HG03442 (cell line): ENCODE measurements at regions not wholly inside any gene's neighbourhood (a gene's known extent, or its start where the extent isn't known, plus 50 kb on each side); places are given as distances from the start of the nearest gene placed in this dataset.

Experiments used
- ATAC-seq: cut with Tn5 transposase; IDR thresholded peaks from one replicate; pipeline ENCODE4 v1.9.1; 2021; ENCODE audit warnings: mild to moderate bottlenecking, moderate library complexity; ENCODE audit not compliant: unreplicated experiment

DNA sequence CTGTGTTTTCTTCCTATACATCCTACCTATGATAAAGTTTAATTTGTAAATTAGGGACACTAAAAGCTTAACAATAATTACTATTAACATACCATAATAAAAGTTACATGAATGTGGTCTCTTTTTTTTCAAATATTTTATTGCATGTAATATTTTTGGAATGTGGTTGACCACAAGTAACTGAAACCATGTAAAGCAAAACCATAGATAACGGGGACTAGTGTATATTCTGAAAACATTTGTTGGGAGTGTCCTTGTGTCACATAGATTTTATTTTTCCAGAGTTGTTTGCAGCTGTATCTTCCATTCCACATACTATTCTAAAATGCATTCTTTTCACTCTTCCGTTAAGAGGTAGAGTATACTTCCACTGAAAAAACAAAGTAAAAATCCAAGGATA is 200.4 kb downstream of the KIF18A start:
- no peak for ATAC-seq

DNA sequence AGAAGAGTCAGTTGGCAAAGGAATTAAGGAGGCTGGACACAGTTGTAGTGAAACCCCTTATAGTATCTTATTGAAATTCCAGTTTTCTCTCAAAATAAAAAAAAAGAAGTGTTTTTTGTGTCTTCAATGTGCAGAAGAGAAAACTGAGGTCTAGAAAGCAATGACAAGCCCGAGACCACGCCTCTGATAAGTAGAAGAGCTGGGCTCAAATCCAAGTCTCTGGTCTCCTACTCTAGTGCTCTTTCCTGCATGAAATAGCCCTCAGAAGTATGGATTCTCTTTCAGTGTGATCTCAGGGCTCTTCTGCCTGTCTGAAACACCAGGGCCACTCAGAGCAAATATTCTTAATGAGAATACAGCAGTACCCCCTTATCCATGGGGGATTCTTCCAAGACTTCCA is 200.9 kb downstream of the KIF18A start:
- ATAC-seq, result no peak

DNA sequence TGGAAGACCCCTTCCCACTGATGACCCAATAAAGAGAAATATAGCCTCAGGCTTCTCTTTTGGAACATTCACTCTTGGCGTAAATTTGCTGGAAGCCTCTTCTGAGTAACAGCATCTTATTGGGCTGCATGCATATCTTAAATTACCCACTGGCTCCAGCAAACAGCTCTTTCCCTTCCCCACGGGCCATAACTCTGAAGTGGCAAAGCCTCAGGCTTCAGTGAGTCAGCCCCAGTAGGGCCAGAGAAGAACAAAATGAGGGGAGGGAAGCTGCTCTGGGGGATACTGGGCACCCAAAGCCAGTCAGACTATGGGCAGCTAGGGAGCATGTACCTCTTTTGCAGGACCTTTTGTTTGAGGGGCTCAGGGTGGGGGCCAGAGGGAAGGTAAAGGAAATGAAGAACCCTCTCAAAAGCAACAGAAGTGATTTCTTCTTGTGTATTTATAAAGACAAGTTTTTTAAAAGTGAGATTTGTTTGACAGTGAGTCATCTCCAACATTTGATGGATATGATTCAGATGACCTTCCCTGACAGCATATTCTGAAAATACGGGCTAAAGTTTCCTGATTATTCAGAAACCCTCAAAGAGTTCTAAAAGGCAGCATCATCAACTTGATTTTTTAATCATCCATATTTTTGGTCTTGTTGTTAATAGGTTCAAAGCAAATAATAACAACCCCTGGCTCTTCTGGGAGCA is 203.4 kb downstream of the KIF18A start:
- no peak for ATAC-seq

DNA sequence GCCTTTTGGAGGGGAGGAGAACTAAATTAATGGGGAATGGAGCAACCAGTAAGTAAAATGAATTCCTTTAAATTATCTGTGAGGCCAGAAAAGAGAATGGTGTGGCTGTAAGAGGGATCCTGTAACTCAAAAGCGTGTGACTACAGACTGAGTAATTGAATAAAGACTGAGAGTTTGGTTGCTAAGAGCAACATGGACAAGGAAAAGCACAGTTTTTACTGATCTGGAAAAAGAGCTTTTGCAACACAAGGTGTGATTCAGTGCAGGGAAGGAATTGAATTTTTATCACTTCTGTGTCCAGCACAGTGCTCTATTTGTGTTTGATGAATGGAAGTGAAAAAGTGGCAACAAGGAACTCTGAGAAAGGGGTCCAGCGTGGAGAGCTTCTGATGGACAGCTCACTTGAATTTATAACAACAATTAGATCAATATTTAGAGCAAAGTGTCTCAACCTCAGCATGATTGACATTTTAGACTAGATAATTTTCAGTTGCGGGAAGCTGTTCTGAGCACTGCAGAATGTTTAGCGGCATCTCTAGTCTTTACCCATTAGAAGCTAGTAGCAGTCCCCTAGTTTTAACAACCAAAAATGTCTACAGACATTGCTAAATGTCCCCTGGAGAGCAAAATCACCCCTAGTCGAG is 202.8 kb upstream of the BDNF start:
- ATAC-seq, result no peak

DNA sequence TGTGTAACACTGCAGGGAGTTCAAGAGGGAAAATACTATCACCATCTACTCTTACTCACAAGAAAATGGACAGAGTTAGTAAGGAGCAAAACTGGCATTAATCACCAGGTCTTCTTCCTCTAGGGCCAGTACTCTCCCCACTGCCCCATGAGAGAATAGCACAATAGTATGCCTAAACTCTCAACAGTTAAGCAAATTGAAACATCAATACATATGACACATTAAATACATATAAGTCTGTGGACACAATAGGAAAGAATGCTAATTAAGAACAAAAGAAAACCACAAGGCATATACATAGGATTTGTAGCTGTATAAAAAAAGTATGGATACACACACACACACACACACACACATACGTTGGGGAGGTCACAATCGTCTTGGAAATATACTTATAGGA is 197.9 kb upstream of the BDNF start:
- no peak for ATAC-seq

DNA sequence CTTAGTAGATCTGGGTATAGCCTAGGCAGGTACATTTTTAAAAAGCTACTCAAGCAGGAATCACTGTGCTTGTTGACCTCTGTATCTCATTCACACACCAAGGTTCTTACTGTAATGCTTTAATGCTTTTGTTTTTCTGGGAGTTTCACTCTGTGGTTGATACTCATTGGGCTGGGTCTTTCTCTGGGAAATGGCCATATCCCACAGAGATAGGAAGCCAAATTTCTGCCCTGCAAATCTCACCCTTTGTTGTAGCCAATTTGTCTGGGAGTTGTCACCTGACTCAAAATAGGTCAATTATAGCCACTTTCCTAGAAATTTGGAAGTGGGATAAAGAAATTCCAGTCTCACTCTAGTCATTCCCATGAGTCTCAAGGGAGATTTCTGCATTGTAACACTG is 195.8 kb upstream of the BDNF start:
- no peak for ATAC-seq

DNA sequence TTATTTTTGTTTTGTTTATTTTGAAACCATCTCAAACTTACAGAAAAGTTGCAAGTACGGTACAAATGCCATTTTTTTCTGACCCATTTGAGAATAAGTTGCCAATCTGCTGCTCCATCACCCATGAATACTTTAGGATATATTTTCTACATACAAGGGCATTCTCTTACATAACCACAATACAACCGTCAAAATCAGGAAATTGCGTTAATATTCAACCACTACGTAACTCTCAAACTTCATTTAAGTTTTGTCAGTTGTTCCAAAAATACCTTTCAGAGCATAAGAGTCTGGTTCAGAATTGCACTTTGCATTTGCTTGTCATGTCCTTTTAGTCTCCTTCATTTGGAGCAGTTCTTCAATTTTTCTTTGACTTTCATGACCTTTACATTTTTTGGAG is 194.3 kb upstream of the BDNF start:
- ATAC-seq, result no peak

DNA sequence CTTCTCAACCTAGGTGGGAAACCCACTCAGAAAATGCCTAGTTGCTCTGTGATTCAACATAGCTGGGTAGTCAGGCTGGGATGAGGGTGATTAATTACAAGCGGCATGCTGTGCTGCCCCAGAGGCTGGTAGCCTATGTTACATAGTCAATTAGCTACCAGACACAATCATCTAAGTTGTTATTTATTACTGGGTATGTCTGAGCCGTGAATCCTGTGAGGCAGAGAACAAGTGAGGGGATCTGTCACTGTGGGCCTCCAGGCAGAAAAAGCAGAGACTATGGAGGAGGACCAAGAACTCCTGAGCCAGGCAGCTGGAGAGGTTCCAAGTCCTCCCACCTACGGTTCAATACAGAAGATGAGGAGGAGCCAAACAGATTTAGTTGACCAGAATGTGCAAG is 186.6 kb upstream of the BDNF start:
- no peak for ATAC-seq

DNA sequence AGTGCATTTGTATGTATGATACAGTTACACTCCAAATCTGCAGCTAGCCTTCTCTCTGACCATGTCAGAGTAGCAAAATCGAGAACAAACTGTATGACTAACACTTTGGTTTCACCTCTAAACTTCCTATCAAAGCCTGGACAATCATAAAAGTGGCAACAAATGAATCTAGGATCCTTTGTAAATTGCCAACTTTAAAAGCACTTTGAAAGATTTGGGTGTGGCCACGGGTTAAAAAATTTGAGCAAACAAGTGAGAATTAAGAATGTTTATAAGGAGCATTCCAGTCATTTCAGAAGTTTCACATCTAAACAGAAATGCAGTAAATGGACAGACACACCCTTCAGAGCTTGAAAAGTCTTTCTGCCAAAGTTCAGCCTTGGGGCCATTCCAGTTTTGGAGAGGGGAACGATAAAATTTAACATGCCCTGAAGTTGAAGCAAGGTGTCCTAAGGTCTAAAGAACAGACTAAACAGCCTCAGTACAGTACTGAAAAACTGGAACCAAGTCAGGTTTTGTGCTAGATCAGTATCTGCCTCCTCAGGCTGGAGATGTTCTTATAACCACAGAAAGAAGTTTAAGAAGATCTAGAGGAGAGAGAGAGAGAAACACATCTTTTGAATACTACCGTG is 181.9 kb upstream of the BDNF start:
- ATAC-seq, result peak; percentile 53

DNA sequence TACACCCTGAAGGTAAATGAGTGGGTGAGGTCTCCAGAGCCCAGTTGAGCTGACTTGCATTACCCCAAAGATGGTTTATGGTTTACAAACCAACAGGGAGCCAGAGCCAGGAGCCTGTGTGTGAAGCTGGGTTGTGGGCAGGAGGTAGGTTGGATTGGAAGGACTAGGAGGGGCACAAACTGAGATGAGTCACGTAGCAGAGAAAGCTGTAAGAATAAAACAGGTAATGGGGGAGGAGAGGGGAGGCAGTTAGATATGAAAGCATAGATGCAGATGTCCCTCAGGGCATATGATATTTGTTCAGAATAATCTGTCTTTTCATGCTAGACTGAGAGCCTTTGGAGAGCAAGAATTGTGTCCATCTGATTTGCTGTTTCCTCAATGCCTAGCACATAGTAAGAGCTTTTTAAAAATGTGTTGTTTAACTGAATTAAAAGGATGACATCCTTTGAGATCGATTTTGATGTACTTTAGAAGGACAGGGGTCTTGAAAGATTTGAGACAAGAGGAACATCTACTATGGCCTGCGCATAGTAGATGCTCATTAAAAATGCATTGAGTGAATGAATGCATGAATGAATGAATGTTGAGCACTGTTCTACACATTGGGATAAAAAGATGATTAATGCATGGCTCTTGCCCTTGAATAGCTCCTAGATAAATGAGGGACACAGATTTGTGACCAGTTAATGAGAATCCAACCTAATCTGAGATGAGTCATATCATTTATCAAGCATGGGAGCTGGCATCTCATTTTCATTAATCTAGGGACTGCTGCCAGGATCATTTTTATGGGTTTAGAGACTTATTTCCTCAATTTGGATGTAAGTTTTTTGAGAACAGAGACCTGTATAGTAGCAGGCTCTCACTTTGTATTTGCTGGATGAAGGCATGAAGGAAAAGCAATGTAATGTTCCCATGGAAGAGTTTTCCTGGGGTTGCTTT is 175.8 kb upstream of the BDNF start:
- no peak for ATAC-seq

DNA sequence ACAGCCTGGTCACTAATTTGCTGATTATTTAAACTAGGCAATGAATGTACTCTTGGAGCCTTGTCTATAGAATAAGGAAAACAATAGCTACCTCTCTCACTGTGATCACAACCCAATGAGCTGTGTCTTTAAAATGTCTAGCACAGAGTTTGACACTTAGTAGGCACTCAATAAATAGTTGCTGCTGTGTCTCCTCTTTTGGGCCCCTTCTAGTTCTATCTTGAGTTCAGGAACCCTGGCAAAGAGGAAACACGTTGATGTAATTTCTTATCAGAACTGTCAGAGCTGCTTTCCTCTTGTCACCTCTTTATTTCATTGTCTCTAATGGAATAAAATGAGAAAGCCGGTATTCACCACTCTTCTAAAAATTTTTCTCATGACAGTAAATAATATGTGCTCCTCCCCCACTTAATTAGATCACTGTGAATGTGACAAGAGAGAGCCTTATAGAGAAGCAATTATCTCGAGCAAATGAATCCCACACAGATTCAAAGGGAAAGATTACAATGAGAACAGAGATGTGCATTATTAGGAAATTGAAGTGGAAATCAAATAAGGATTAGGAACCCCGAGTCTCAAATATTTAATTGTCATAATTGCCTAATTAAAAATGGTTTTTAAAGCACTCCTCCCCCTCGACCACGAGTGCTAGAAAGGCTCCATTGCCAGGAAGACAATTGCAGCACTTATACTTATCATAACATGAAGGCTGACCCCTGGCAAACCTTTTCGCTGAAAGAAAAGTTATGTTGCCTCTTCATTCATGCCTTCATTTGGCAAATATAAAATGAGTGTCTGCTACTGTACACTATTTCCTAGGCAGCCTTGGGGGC is 175.0 kb upstream of the BDNF start:
- no peak for ATAC-seq

DNA sequence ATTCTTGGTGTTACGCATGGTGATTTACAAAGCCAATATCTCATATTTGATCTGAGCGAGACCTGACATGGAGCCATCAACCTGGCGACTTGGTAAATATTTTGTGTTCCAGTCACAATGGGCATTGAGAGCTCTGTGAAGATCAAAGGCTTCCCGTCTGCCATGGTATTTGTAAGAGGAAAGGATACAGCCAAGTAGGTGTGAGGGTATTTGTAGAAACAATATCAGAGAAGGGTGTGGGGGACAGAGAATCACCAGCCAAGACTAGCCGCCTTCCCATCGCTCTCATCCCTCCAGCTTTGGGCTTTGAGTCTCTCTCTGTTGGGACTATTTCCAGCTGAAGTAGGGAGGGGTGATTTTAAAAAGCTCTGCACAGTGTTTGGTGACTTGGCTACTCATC is 173.4 kb upstream of the BDNF start:
- ATAC-seq, result no peak

DNA sequence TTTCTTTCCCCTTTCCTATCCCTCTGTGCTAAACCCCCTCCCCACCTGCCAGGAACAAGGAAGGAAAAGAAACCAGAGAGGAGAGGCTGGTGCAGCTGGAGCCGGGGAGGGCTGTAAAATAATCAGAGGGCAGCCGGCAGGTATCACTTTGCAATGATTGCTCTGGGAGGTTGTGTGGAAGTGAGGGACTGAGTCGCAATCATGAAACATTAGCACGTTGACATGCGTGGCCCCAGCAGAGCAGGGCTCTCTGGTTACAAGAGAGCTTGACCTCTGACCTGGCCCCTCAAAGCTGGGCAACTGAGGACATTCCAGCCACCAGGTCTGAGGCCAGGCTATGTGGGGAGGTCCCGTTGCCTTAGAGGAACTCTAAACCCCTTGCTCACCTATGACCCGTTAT is 170.8 kb upstream of the BDNF start:
- no peak for ATAC-seq

DNA sequence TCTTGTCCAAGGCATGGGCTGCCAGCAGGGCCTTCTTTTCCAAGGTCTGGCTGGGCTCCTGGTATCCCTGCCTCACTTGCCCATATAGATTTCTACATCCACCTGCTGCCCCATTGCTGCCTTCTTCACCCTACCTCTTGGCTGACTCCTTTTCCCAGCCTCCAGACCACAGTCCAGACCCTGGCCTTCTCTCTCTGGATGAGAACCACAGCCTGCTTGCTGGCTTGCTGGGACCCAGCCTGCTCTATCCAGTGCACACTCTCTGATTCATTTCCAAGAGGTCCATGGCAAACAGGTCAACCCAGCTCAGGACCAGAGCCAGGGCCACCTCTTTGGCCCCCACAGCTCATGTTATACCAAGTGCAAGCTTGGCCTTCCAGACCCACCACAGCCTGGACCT is 169.4 kb upstream of the BDNF start:
- no peak for ATAC-seq

DNA sequence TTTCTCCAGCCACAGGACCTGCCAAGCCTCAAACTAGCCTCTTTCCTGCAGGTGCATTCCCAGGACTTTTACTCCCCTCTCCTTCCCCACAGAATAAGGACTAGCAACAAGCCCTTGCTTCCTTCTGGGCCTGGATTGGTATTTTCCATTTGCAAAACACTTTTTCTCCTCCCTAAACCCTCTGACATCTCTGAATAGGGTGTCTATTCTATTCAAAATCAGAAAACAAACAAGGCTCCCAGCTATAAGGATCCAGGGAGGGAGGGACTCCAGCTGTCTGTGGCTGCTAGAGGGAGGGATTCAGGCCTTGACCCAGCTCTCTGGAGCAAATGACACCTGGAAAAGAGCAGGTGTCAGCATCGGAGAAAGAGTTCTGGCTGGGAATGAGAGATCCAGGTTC is 168.5 kb upstream of the BDNF start:
- ATAC-seq, result no peak

DNA sequence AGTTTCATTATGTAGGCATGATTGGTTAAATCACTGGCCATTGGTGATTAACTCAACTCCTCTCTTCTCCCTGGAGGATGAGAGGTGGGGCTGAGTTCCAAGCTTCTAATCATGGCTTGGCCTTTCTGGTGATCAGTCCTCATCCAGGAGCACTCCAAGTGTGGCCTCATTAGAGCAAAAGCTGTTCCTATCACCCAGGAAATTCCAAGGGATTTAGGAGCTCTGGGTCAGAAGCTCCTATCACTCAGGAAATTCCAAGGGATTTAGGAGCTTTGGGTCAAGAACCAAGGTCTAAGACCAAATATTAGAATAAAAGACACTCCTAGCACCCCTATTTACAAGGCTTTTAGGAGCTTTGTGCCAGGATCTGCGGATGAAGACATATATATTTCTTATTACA is 168.0 kb upstream of the BDNF start:
- no peak for ATAC-seq

DNA sequence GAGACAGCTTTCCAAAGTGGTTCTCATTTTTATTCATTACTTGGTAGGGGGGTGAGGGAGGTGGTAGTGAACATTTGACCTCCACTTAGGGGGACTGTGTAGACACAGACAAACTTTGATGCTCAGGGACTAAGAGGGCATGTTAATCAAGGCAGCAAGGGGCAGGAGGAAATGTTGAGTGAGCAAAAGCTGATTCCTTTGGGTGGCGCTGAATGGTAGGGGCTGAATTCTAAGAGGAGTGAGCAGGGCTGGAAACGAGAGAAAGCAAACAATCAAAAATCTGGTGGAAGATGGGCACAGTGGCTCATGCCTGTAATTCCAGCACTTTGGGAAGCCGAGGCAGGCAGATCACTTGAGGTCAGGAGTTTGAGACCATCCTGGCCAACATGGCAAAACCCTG is 164.8 kb upstream of the BDNF start:
- no peak for ATAC-seq

DNA sequence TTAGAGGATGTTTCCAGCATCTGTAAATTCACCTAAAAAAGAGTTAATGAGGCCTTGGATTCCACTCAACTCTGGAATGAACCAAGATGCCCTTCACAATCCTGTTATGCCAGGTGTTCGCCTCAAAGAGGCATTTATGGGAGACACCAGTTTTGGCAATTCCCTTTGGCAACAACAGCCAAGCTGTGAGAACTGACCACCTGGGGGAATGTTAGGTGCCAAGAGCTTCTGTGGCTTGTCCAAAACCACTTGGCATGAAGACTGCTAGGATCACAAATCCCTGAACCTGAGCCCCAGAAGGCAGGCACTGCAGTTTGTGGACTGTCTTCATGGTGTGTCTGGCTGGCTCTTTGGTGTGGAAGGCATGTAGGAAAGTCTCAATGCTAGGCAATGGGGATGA is 164.4 kb upstream of the BDNF start:
- no peak for ATAC-seq

DNA sequence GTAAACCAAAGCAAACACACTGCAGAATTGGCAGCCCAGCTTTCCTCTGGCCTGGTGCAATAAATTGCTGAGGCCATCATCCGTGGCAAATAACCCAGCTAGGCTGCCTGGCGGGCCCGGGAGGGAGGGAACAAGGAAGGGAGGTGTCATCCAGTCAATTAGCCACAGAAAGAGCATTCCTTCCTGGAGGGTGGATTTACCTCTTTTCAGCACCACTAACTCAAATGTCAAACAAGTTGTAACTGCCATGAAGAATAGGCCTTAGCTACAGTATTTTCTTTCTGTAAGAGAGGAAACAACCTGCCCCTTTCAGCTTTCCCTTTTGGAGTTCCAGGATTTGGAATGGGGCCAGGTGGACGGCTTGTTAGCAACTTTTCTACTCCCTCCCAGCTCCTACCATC is 163.8 kb upstream of the BDNF start:
- no peak for ATAC-seq

DNA sequence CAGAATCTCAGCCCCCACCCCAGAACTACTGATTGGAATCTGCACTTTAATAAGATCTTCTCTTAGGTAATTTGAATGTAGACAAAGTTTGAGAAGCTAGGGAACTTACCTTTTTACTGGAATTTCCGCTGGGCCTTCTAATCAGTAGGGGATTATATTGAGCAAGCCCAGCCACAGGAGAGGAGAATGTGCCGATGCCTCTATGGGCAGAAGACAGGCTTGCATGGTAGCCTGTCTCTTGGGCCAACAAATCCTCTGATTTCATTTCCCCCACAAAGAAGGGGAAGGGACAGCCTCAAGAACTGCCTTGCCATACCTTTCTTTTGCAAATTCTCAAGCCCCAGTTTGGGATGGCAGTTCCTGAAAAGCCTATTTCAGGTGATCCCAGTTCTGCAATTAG is 163.4 kb upstream of the BDNF start:
- no peak for ATAC-seq
